IMR-90 (cell line): ENCODE measurements at regions not wholly inside any gene's neighbourhood (a gene's known extent, or its start where the extent isn't known, plus 50 kb on each side); places are given as distances from the start of the nearest gene placed in this dataset.

Experiments
- ATAC-seq: fragments of 200-7000 bp; cut with Tn5 transposase; 2 replicates; pipeline ENCODE4 v1.9.1; 2020; ENCODE audit warnings: low read depth, mild to moderate bottlenecking, moderate library complexity
- BruUV-seq: library from RNA; stranded (reverse); fragments of 400-500 nt; replicated peaks from 2 replicates; lab custom pipeline; 2021; lab: Mats Ljungman, UMichigan
- CTCF ChIA-PET: fragments of 300-600 bp; formaldehyde crosslinking; extraction: SDS; loops from one replicate; lab custom pipeline; 2021; ENCODE audit warnings: antibody characterized with exemption; lab: Yijun Ruan, JAX
- POLR2A ChIA-PET: fragments of 300-600 bp; sonication (Branson Sonifier 250); formaldehyde crosslinking; loops from one replicate; lab custom pipeline; 2022; ENCODE audit warnings: antibody characterized with exemption; ENCODE audit not compliant: unreplicated experiment; lab: Charles Lee
- DNase-seq: peaks from one replicate; pipeline ENCODE4 v3.0.0; 2013
- H2AFZ ChIP-seq: replicated peaks from 2 replicates; pipeline ENCODE3; 2013; ENCODE audit warnings: low read length, mild to moderate bottlenecking; ENCODE audit not compliant: poor library complexity
- H2AK5ac ChIP-seq: 2 replicates; pipeline ENCODE4 v1.6.1; 2013; ENCODE audit warnings: low read depth, low read length, inconsistent platforms
- H2AK9ac ChIP-seq: replicated peaks from 2 replicates; pipeline ENCODE3; 2013; ENCODE audit warnings: mild to moderate bottlenecking, low read depth, low read length, moderate library complexity; ENCODE audit not compliant: poor library complexity
- H2BK120ac ChIP-seq: 2 replicates; pipeline ENCODE4 v1.6.1; 2013; ENCODE audit warnings: low read depth, low read length, inconsistent platforms
- H2BK15ac ChIP-seq: 3 replicates; pipeline ENCODE4 v1.6.1; 2013; ENCODE audit warnings: low read depth, low read length, inconsistent platforms
- H2BK20ac ChIP-seq: 2 replicates; pipeline ENCODE4 v1.6.1; 2013; ENCODE audit warnings: low read depth, mild to moderate bottlenecking, inconsistent platforms, low read length, moderate library complexity
- H2BK5ac ChIP-seq: 2 replicates; pipeline ENCODE4 v1.6.1; 2013; ENCODE audit warnings: mild to moderate bottlenecking, low read depth, low read length, inconsistent platforms; ENCODE audit not compliant: poor library complexity, severe bottlenecking
- H3K14ac ChIP-seq: replicated peaks from 2 replicates; pipeline ENCODE4 v1.6.1; 2013; ENCODE audit warnings: low read depth, low read length, inconsistent platforms
- H3K18ac ChIP-seq: 2 replicates; pipeline ENCODE4 v1.6.1; 2013; ENCODE audit warnings: low read depth, low read length, control low read depth
- H3K23ac ChIP-seq: 2 replicates; pipeline ENCODE4 v1.6.1; 2013; ENCODE audit warnings: low read depth, low read length, inconsistent platforms
- H3K27ac ChIP-seq: 2 replicates; pipeline ENCODE4 v1.5.1; 2013; ENCODE audit warnings: mild to moderate bottlenecking, control low read depth, low read length; ENCODE audit not compliant: insufficient read depth
- H3K27me3 ChIP-seq: 2 replicates; pipeline ENCODE4 v1.6.1; 2013; ENCODE audit warnings: low read length; ENCODE audit not compliant: control insufficient read depth, insufficient read depth
- H3K36me3 ChIP-seq: 2 replicates; pipeline ENCODE4 v1.6.1; 2013; ENCODE audit warnings: low read length, mixed read lengths; ENCODE audit not compliant: control insufficient read depth, insufficient read depth
- H3K4ac ChIP-seq: 2 replicates; pipeline ENCODE4 v1.6.1; 2013; ENCODE audit warnings: low read depth, low read length, inconsistent platforms
- H3K4me1 ChIP-seq: 2 replicates; pipeline ENCODE4 v1.6.1; 2013; ENCODE audit warnings: low read length, mixed read lengths; ENCODE audit not compliant: control insufficient read depth, insufficient read depth
- H3K4me2 ChIP-seq: 2 replicates; pipeline ENCODE4 v1.6.1; 2013; ENCODE audit warnings: low read depth, mild to moderate bottlenecking, control low read depth, low read length, moderate library complexity
- H3K4me3 ChIP-seq: 2 replicates; pipeline ENCODE4 v1.5.1; 2013; ENCODE audit warnings: low read depth, mild to moderate bottlenecking, control low read depth, low read length, moderate library complexity; ENCODE audit not compliant: insufficient read depth
- H3K56ac ChIP-seq: 2 replicates; pipeline ENCODE4 v1.6.1; 2013; ENCODE audit warnings: low read length, inconsistent platforms; ENCODE audit not compliant: insufficient read depth; ENCODE audit errors: extremely low read depth
- H3K79me1 ChIP-seq, 2 experiments: 2 replicates each; pipeline ENCODE4 v1.6.1; 2013; ENCODE audit warnings: low read length in 2 of 2, inconsistent platforms in 1 of 2, low read depth in 1 of 2
- H3K9ac ChIP-seq: 2 replicates; pipeline ENCODE4 v1.6.1; 2013; ENCODE audit warnings: low read depth, low read length, control low read depth
- H3K9me1 ChIP-seq: 2 replicates; pipeline ENCODE4 v1.6.1; 2013; ENCODE audit warnings: low read length, inconsistent platforms; ENCODE audit not compliant: insufficient read depth
- H3K9me3 ChIP-seq: 2 replicates; pipeline ENCODE4 v1.6.1; 2013; ENCODE audit warnings: low read length; ENCODE audit not compliant: control insufficient read depth, insufficient read depth
- H4K20me1 ChIP-seq: 2 replicates; pipeline ENCODE4 v1.6.1; 2013; ENCODE audit warnings: low read length, inconsistent platforms; ENCODE audit not compliant: insufficient read depth
- H4K5ac ChIP-seq: 2 replicates; pipeline ENCODE4 v1.6.1; 2013; ENCODE audit warnings: mild to moderate bottlenecking, low read depth, low read length, control low read depth
- H4K8ac ChIP-seq, 2 experiments: 2 replicates each; pipeline ENCODE4 v1.6.1; 2013; ENCODE audit warnings: low read depth in 2 of 2, low read length in 2 of 2, control low read depth in 1 of 2, inconsistent platforms in 1 of 2
- H4K91ac ChIP-seq: 2 replicates; pipeline ENCODE4 v1.6.1; 2013; ENCODE audit warnings: low read depth, low read length, inconsistent platforms; ENCODE audit not compliant: insufficient read depth
- MAZ ChIP-seq: IDR thresholded peaks from 2 replicates; pipeline ENCODE4 v1.6.1; 2012; ENCODE audit warnings: low read depth, mild to moderate bottlenecking, low read length, improper control_type of control experiment, moderate library complexity, borderline replicate concordance
- NFE2L2 ChIP-seq: fragments of 150-350 bp; IDR thresholded peaks from 2 replicates; pipeline ENCODE4 v1.6.1; 2016; ENCODE audit warnings: low read depth, mild to moderate bottlenecking, low read length
- whole genome bisulfite sequencing, 2 experiments: methylation state at CpG; one replicate each; pipeline versions ENCODE4 v1.1.5 to v1.1.7; 2013; ENCODE audit warnings: missing lambda C conversion rate in 2 of 2; ENCODE audit not compliant: insufficient read length in 1 of 2; ENCODE audit errors: extremely low coverage in 2 of 2; 5-methylcytosine and 5-hydroxymethylcytosine counted together
- dilution Hi-C: fragments of 300-500 bp; cut with HindIII; formaldehyde crosslinking; loops from one replicate; pipeline ENCODE4 v1.14.3; 2018; ENCODE audit warnings: low sequenced_read_pairs; ENCODE audit not compliant: unreplicated experiment
- in situ Hi-C: fragments of 300-500 bp; cut with MboI; formaldehyde crosslinking; loops from 3 replicates; pipeline ENCODE4 v1.14.3; 2019; ENCODE audit warnings: low sequenced_read_pairs, inconsistent platforms, mixed read lengths
- intact Hi-C: fragments of 100-400 bp; cut with micrococcal nuclease; formaldehyde crosslinking; loops from 2 replicates; pipeline ENCODE4 v1.10.0; 2022

GRCh38 chr11:25958045-25958444, 373.9 kb upstream of the ANO3 start:
- Histone ChIP-seq H3K14ac (no peak overlapping the region), H3K4me2 (no peak overlapping the region), H3K56ac (no peak overlapping the region), H4K8ac (no peak overlapping the region), H2AFZ (no peak overlapping the region), H3K79me1 (no peaks in the 10 kb centered on the region), H3K27me3 (no peaks in the 10 kb centered on the region; the same call in 1 of the 2 replicates), H2BK15ac (no peak overlapping the region), H3K9me3 (no peaks in the 10 kb centered on the region), H3K36me3 (no peaks in the 10 kb centered on the region), H2AK9ac (no peak overlapping the region), H2AK5ac (no peak overlapping the region), H3K23ac (no peak overlapping the region), H4K91ac (no peak overlapping the region), H3K18ac (no peak overlapping the region), H3K4me3 (no peak overlapping the region), H3K4ac (no peak overlapping the region), H3K27ac (no peak overlapping the region), H2BK5ac (no peak overlapping the region), H4K5ac (no peak overlapping the region), H3K4me1 (no peaks in the 10 kb centered on the region), H2BK20ac (no peak overlapping the region), H2BK120ac (no peak overlapping the region), H3K9ac (no peak overlapping the region), H4K20me1 (no peaks in the 10 kb centered on the region), H3K9me1 (no peaks in the 10 kb centered on the region)
- TF ChIP-seq MAZ (no peak), NFE2L2 (no peak)
- dilution Hi-C loops (no loop called here), intact Hi-C loops (no loop called here), in situ Hi-C loops (no loop called here)
- CTCF ChIA-PET: no interaction called here
- POLR2A ChIA-PET: no interaction called here
- no TSS peak for BruUV-seq
- DNase-seq: no peak
- WGBS, 2 experiments: 0% methylated on average over 2 of the region's 4 CpGs; no CpG with 5 or more reads in 1 of the 2 experiments
- no peak for ATAC-seq
